HL-60 (cell line): ENCODE measurements at regions not wholly inside any gene's neighbourhood (a gene's known extent, or its start where the extent isn't known, plus 50 kb on each side); places are given as distances from the start of the nearest gene placed in this dataset.
"Not testable (repeated sequence)": the region's sequence is repeated elsewhere in the genome, so short reads cannot be mapped to it uniquely, and the experiment has no call there.

Experiments
- CTCF ChIP-seq: IDR thresholded peaks from one replicate; pipeline ENCODE4 v1.5.1; 2011; ENCODE audit warnings: low read length, control low read depth, inconsistent platforms; ENCODE audit not compliant: insufficient read depth
- GABPA ChIP-seq: IDR thresholded peaks from 2 replicates; pipeline ENCODE4 v1.6.1; 2012; ENCODE audit warnings: low read depth
- POLR2AphosphoS5 ChIP-seq: IDR thresholded peaks from 2 replicates; pipeline ENCODE4 v1.6.1; 2012; ENCODE audit warnings: low read depth
- REST ChIP-seq: IDR thresholded peaks from 2 replicates; pipeline ENCODE4 v1.6.1; 2012; ENCODE audit warnings: low read depth; ENCODE audit not compliant: insufficient replicate concordance

GRCh38 chr21:13984728-13985127 lies 226.0 kb downstream of the LIPI start:
- TF ChIP-seq CTCF, POLR2AphosphoS5, REST, GABPA: not testable (repeated sequence)
